SK-N-MC (cell line): ENCODE measurements at regions not wholly inside any gene's neighbourhood (a gene's known extent, or its start where the extent isn't known, plus 50 kb on each side); places are given as distances from the start of the nearest gene placed in this dataset.

Experiments used
- FOXP2 ChIP-seq: optimal IDR thresholded peaks from 2 replicates; pipeline ENCODE3; 2011; ENCODE audit warnings: mild to moderate bottlenecking, moderate library complexity; ENCODE audit not compliant: insufficient read depth; ENCODE audit errors: extremely low read length, control extremely low read depth
- POLR2AphosphoS5 ChIP-seq: IDR thresholded peaks from 2 replicates; pipeline ENCODE4 v1.6.1; 2012; ENCODE audit warnings: mild to moderate bottlenecking, low read depth, low read length, borderline replicate concordance

- TF ChIP-seq POLR2AphosphoS5: no peak
- TF ChIP-seq FOXP2: no peak
Measured at GRCh38 chr14:95410838-95411237, 91.1 kb upstream of the CLMN start.
